UCSD-AML1 (cell line): ENCODE measurements at regions not wholly inside any gene's neighbourhood (a gene's known extent, or its start where the extent isn't known, plus 50 kb on each side); places are given as distances from the start of the nearest gene placed in this dataset.

ENCODE experiments used
- DNase-seq: peaks from one replicate; lab custom pipeline; 2025; ENCODE audit not compliant: unreplicated experiment; lab: John Stamatoyannopoulos, UW

GRCh38 chr13:109671919-109672318 is 114.5 kb downstream of the IRS2 start:
- no peak for DNase-seq

- no peak for DNase-seq
Observed at GRCh38 chr13:109670776-109671175, 115.6 kb downstream of the IRS2 start.

- DNase-seq, result no peak
Observed at GRCh38 chr13:109669956-109670355, 116.4 kb downstream of the IRS2 start.

GRCh38 chr13:109669234-109669612 is 117.2 kb downstream of the IRS2 start:
- no peak for DNase-seq

GRCh38 chr13:109668433-109669233 is 117.8 kb downstream of the IRS2 start:
- no peak for DNase-seq

GRCh38 chr13:109667807-109668291 is 118.5 kb downstream of the IRS2 start:
- DNase-seq, result no peak

- DNase-seq, result no peak
Observed at GRCh38 chr13:109667056-109667455, 119.3 kb downstream of the IRS2 start.

- no peak for DNase-seq
Observed at GRCh38 chr13:109666656-109667055, 119.7 kb downstream of the IRS2 start.

- no peak for DNase-seq
Observed at GRCh38 chr13:109665781-109666249, 120.6 kb downstream of the IRS2 start.

- DNase-seq, result no peak
Observed at GRCh38 chr13:109665240-109665639, 121.1 kb downstream of the IRS2 start.

- no peak for DNase-seq
Observed at GRCh38 chr13:109657395-109657794, 129.0 kb downstream of the IRS2 start.

- DNase-seq, result no peak
Observed at GRCh38 chr13:109656206-109656605, 130.2 kb downstream of the IRS2 start.

GRCh38 chr13:109655611-109656010 is 130.8 kb downstream of the IRS2 start:
- no peak for DNase-seq

- DNase-seq, result no peak
Observed at GRCh38 chr13:109655206-109655600, 131.2 kb downstream of the IRS2 start.

- no peak for DNase-seq
Observed at GRCh38 chr13:109654341-109655205, 131.8 kb downstream of the IRS2 start.

GRCh38 chr13:109652531-109652930 is 133.9 kb downstream of the IRS2 start:
- DNase-seq, result no peak

- no peak for DNase-seq
Observed at GRCh38 chr13:109651854-109652253, 134.5 kb downstream of the IRS2 start.

GRCh38 chr13:109651311-109651710 is 135.1 kb downstream of the IRS2 start:
- DNase-seq, result no peak

- no peak for DNase-seq
Observed at GRCh38 chr13:109650861-109651260, 135.5 kb downstream of the IRS2 start.

- DNase-seq, result no peak
Observed at GRCh38 chr13:109649713-109650112, 136.7 kb downstream of the IRS2 start.

- no peak for DNase-seq
Observed at GRCh38 chr13:109647699-109648098, 138.7 kb downstream of the IRS2 start.

- DNase-seq, result no peak
Observed at GRCh38 chr13:109647053-109647452, 139.3 kb downstream of the IRS2 start.
